Gastrocnemius medialis (tissue), 4 donors: ENCODE measurements at regions not wholly inside any gene's neighbourhood (a gene's known extent, or its start where the extent isn't known, plus 50 kb on each side); places are given as distances from the start of the nearest gene placed in this dataset.

ENCODE experiments used
- CTCF ChIP-seq, 5 experiments: fragments of 450-650 bp in 3 of 5; fragments of 200-600 bp in 2 of 5; sonication (generic) in 2 of 5; IDR thresholded peaks in 4 of 5; conservative IDR thresholded peaks in 1 of 5; 1 replicate in 4 of 5; 2 replicates in 1 of 5; pipeline ENCODE4 v1.5.1; 2016 to 2019; ENCODE audit warnings: antibody characterized with exemption in 5 of 5, mild to moderate bottlenecking in 3 of 5, moderate library complexity in 3 of 5
- POLR2A ChIP-seq, 2 donors: fragments of 450-650 bp; IDR thresholded peaks; one replicate each; pipeline ENCODE4 v1.6.1; 2017; ENCODE audit warnings: antibody characterized with exemption in 2 of 2, mild to moderate bottlenecking in 2 of 2, moderate library complexity in 2 of 2

GRCh38 chr17:79395066-79395465, 215.8 kb downstream of the RBFOX3 start:
- TF ChIP-seq CTCF (IDR thresholded peaks at IDR 0.05 in 4 of 5, conservative IDR thresholded peaks at IDR 0.05 in 1 of 5), result no peak
- no peak for TF ChIP-seq POLR2A (IDR thresholded peaks at IDR 0.05)
